ENCODE measurements at regions not wholly inside any gene's neighbourhood (a gene's known extent, or its start where the extent isn't known, plus 50 kb on each side); places are given as distances from the start of the nearest gene placed in this dataset.
"Not testable (repeated sequence)": the region's sequence is repeated elsewhere in the genome, so short reads cannot be mapped to it uniquely, and the experiment has no call there.

DNA sequence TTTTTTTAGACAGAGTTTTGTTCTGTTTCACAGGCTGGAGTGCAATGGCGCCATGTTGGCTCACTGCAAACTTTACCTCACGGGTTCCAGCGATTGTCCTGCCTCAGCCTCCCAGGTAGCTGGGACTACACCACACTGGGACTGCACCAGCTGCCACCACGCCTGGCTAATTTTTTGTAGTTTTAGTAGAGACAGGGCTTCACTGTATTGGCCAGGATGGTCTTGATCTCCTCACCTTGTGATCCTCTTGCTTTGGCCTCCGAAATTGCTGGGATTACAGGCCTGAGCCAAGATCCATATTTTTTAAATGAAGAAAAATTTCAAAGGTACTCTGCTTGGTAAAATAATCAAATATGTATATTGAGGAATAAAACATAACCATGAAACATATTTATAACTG lies 195.8 kb upstream of the TPTE start:
- DNase-seq (ENCODE audit: low read depth, low spot score): peak; percentile 95

DNA sequence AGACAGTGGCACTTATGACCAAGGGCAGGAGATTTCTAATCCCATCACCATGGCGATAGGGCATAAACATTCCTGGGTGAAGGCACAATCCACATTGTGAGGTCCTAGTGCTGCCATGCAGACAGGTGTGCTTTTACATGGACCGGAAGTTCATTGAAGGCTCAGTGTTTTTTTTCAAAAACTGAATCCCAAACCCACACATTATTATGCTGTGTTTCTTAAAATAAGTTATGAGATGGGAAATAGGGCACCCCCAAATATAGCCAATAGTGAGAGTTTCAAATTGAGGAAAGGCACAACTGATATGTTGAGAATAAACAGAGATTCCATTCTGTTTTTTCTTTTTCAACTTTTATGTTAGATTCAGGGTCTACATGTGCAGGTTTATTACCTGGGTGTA lies 195.2 kb upstream of the TPTE start:
- DNase-seq (ENCODE audit: low read depth, low spot score): not testable (repeated sequence)

DNA sequence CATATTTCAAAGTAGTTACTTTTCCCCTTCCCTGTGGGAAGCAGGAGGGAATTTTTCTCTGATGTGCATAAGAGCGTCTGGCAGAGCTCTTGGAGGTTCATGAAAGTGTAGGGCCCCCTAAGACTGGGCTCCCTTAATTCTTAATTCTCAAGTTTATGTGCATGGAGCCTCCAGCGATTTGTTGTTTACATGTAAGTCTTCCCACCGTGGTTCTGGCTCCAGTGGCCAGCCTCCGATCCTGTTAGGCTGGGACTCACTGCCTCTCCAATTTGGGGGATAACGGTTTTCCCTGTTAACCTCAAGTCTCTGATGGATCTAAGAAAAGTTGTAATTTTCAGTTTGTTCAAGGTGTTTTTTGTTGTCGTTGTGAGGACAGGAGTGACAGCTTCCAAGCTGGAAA lies 192.7 kb upstream of the TPTE start:
- DNase-seq (ENCODE audit: low read depth, low spot score): not testable (repeated sequence)

DNA sequence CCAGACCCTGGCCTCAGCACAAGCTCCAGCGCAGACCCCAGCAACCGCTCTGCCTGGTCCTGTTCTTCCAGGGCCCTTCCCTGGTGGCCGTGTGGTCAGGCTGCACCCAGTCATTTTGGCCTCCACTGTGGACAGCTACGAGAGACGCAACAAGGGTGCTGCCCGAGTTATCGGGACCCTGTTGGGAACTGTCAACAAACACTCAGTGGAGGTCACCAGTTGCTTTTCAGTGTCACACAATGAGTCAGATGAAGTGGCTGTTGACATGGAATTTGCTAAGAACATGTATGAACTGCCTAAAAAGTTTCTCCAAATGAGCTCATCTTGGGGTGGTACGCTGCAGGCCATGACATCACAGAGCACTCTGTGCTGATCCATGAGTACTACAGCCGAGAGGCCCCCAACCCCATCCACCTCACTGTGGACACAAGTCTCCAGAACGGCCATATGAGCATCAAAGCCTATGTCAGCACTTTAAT lies 190.7 kb upstream of the TPTE start:
- not testable (repeated sequence) for DNase-seq (ENCODE audit: low read depth, low spot score)

DNA sequence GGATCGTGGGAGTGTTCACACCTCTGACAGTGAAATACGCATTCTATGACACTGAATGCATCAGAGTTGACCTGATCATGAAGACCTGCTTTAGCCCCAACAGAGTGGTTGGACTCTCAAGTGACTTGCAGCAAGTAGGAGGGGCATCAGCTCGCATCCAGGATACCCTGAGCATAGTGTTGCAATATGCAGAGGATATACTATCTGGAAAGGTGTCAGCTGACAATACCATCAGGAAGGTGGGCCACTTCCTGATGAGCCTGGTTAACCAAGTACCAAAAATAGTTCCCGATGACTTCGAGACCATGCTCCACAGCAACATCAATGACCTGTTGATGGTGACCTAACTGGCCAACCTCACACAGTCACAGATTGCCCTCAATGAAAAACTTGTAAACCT lies 190.2 kb upstream of the TPTE start:
- not testable (repeated sequence) for DNase-seq (ENCODE audit: low read depth, low spot score)

DNA sequence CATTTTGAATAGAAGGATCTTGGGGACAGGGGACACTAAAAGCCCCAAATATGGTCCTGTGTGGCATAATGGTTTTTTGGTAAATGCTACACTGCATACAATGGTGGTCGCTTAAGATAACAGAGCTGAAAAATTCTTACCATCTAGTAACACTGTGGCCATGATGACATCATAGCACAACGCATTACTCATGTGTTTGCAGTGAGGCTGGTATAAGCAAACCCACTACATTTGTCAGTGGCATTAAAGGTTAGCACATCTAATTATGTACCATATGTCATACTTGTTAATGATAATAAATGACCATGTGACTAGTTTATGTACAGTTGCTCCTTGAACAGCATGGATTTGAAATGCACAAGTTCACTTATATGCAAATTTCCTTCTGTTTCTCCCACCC lies 188.4 kb upstream of the TPTE start:
- not testable (repeated sequence) for DNase-seq (ENCODE audit: low read depth, low spot score)

DNA sequence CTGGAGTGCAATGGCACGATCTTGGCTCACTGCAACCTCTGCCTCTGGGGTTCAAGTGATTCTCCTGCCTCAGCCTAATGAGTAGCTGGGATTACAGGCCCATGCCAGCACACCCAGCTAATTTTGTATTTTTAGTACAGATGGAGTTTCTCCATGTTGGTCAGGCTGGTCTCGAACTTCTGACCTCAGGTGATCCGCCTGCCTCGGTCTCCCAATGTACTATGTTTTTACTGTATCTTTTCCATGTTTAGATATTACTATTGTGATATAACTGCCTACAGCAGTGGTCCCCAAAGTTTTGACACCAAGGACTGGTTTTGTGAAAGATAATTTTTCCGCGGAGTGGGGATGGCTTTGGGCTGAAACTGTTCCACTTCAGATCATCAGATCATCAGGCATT lies 187.0 kb upstream of the TPTE start:
- not testable (repeated sequence) for DNase-seq (ENCODE audit: low read depth, low spot score)

DNA sequence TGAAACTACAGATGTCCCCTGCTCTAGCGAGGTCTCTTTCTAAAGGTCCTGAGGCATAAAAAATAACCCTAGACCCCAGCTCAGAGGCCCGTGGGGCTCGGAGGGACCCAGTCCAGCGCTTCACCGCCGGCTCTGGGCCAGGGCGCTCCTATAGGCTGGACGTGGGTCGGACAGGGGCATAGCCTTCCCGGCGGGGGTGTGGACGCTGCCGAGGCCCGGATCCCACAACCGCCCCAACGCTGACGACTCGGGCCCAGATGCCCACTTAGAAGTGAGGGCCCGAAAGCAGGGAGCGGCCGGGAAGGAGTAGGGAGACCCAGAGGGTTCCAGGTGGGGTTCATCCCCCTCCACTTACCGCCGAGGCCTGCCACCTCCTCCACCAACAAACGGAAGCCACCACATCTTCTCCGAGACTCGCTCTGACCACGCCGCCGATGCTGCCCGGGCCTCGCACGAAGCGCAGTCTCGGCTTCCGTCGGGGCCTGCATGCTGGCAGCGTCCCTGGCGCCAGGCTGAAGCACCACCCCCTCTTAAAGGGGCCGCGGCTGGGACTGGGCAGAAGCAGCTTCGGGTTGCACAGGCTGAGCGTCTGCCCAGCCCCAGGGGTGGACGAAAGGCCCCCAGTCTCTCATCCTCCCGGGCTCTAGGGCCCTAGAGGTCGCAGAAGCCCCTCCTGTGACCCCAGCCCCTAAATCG lies 179.0 kb upstream of the TPTE start:
- not testable (repeated sequence) for DNase-seq (ENCODE audit: low read depth, low spot score)

DNA sequence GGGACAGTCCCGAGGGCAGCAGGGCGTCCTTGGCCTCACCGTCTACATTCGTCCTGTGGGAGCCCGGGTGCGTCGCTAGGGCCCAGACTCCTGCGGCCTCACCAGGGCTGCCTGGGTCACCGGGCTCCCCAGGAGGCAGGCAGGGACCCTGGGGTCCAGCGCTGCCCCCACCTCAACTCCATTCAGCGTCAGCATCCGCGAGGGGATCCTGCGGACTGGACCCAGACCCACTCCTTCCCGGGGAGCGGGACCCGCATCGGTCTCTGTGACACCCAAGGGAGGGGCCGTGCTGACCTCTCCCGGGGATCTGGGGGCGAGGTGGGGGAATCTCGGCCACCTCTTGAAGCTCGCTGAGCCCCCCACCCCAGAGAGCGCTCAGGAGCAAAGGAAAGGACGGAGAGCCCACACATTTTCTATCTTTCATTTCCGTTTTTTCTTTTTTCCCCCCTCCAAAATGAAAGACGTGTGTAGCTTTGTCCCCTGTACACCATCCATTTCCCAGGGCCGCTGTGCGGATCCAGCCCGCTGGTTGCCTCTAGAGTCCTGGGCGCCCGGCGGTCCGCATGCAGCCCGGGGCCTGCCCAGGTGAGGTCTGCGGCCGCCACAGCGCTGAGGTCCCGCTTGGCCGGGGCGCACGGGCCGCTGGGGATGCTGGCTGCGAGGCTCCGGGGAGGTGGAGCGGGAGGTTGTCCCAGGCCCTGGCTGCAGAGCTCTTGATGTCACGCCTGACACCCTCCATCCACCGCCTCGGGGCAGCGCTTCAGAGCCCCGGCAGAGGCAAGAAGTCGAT lies 178.0 kb upstream of the TPTE start:
- not testable (repeated sequence) for DNase-seq (ENCODE audit: low read depth, low spot score)

DNA sequence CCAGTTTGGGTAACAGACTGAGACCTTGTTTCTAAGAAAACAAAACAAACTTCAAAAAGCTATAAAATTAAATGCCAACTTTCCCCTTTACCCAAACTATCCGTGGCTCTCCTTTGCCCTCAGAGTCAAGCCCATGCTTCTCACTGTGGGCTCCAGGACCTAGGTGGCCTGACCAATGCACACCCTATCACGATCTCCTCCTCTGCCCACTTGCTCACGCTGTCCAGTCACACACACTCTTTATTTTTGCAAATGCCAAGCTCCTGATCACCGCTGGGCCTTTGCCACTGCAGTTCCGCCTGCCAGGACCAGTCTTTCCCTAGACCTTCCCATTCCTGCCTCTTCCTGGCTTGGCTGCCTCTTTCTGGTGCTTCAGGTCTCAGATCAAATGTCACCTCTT lies 177.1 kb upstream of the TPTE start:
- DNase-seq (ENCODE audit: low read depth, low spot score): not testable (repeated sequence)

DNA sequence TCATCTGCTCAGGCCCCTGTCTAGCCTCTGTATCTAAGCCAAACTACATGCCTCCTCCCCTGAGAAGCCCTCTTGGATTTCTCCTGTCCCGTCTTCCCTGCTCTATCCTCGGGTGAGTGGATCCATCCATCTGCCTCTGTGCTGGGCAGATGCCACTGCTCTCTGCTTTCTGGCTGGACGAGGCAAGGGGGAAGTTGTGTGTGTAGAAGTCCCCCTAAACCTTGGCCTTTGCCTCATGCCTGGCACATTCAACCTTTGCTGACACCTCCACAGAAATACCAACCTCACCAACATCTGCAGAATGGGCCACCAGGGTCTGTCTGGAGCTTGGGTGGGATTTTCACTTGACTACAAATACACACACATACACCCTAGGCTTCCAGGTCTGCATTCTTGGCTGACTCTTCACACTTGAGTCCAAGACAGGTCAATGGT lies 176.2 kb upstream of the TPTE start:
- DNase-seq (ENCODE audit: low read depth, low spot score): not testable (repeated sequence)

DNA sequence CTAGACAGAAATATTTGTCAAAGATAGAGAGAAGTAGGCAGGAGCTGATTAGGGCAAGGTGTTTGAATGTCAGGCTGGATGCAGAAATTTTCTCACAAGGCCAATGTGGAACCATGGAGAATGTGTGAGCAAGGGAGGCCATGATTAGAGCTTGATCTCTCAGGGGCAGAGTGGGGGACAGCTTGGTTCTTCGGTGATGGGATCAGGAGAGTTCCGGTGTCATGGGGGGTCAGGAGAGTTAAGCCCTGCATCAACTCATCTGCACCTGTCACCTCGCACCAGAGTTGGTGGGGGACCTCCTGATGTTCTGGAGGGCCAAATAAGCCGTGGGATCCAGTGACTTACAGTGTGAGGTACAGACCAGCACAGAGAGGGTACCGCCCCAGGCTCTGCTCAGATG lies 175.1 kb upstream of the TPTE start:
- not testable (repeated sequence) for DNase-seq (ENCODE audit: low read depth, low spot score)

DNA sequence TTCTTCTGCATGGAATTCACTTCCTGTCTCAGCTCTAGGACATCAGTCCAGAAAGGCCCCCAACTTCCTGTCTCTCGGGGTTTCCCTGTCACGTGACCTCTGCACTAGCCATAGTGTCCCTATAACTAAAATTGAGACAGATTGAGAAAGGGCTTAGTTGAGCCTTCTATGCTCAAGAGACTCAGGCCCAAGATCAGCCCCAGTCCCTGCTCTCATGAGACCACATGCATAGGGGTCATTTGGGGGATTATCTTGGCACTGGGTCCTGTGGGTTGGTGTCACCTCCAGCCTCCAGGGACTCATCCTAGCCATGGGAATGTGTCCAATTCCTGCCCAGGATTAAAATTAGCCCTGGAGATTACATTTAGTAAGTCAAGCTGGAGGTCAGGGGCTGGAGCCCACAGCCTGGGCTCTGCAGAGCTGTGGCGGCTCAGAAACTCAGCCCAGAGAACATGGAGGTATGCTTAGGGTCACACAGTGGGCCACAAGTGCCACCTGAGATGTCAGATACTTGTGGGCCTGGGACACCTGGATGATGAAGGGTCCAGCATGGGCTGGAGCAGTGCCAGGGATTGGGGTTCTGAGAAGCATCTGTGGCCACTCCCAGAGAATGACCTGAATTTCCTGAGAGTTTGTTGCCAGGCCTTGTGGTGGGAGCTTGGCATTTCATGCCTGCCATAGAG lies 174.3 kb upstream of the TPTE start:
- DNase-seq (ENCODE audit: low read depth, low spot score): not testable (repeated sequence)

DNA sequence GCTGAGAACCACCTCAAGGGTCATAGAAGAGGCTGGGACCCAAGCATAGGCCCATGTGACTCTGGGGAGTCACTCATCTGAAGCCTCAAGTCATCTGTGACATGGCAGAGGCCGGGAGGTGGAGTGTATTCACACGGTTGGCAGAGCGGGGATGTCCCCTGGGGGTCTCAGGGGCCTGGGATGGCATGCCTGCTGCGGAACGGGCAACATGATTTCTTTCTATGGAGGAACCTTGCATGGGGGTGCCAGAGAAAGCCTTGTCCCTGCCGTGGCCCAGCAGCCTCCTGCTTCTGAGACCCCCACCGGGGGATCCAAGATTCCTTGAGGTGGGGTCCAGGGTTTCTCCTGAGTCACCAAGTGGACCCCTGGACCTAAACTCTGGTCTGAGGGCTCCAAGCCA lies 173.7 kb upstream of the TPTE start:
- not testable (repeated sequence) for DNase-seq (ENCODE audit: low read depth, low spot score)

DNA sequence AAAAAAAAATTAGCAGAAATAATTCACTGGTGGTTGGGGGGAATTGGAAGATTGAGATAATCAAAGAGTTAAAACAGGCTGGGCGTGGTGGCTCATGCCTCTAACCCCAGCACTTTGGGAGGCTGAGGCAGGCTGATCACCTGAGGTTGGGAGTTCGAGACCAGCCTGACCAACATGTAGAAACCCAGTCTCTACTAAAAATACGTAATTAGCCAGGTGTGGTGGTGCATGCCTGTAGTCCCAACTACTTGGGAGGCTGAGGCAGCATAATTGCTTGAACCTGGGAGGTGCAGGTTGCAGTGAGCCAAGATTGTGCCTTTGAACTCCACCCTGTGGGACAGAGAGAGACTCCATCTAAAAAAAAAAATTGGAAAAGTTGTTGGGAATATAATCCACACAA lies 173.2 kb upstream of the TPTE start:
- not testable (repeated sequence) for DNase-seq (ENCODE audit: low read depth, low spot score)

DNA sequence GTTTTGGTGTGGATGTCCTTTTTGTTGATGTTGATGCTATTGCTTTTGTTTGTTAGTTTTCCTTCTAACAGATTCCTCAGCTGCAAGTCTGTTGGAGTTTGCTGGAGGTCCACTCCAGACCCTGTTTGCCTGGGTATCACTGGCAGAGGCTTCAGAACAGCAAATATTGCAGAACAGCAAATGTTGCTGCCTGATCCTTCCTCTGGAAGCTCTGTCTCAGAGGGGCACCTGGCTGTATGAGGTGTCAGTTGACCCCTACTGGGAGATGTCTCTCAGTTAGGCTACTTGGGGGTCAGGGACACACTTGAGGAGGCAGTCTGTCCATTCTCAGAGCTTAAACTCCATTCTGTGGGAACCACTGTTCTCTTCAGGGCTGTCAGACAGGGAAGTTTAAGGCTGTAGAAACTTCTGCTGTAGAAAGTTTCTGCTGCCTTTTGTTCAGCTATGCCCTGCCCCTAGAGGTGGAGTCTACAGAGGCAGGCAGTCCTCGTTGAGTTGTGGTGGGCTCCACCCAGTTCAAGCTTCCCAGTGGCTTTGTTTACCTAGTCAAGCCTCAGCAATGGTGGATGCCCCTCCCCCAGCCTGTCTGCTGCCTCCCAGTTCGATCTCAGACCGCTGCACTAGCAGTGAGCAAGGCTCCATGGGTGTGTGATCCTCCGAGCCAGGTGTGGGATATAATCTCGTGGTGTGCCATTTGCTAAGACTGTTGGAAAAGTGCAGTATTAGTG lies 166.4 kb upstream of the TPTE start:
- not testable (repeated sequence) for DNase-seq (ENCODE audit: low read depth, low spot score)

DNA sequence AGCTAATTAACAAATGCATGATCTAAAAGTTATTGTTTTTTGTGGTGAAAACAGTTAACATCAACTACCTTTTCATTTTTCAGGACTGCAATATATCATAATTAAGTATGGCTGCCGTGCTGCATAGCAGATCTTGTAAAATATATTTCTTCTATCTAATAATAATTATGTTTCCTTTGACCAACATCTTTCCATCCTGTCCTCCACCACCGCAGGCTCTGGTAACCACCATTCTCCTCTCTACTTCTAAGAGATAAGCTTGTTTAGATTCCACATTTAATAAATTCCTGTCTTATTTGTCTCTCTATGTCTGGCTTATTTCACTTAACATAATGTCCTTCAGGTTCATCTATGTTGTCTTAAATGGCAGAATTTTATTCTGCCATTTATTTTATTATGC lies 162.3 kb upstream of the TPTE start:
- not testable (repeated sequence) for DNase-seq (ENCODE audit: low read depth, low spot score)

DNA sequence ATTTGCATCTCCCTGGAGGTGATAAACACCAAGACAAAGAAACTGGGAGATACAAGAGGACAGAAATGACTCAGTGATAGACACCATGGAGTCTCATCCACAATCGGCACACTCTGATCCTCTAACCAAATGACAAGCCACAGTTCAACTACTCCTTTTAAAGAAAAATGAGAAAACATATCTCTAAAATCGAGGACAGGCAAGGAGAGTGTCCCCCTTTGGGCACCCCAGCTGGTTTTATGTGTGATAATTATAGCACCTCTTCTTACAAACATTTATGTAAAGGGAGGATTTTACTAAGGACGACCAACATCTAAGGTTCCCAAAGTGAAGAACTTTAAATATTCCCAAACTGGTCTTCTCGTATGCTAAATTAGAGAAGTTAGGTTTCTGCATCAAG lies 161.5 kb upstream of the TPTE start:
- DNase-seq (ENCODE audit: low read depth, low spot score): not testable (repeated sequence)

DNA sequence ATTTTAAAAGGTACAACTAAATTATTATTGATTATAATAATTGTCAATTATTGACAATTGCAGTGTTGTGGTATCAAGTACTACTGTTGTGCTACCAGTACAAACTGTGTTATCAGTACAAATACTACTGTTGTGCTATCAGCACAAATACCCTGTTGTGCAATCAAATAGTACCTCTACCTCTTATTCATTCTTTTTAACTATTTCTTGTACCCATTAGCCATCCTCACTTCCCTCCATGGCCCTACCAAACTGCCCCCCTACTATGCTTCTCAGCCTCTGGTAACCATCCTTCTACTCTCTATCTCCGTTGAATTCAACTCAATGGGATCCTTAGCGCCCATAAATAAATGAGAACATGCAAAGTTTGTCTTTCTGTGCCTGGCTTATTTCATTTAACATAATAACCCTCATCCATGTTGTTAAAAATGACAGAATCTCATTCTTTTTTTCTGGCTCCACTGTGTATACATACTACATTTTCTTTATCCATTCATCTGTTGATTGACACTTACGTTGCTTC lies 160.1 kb upstream of the TPTE start:
- not testable (repeated sequence) for DNase-seq (ENCODE audit: low read depth, low spot score)

DNA sequence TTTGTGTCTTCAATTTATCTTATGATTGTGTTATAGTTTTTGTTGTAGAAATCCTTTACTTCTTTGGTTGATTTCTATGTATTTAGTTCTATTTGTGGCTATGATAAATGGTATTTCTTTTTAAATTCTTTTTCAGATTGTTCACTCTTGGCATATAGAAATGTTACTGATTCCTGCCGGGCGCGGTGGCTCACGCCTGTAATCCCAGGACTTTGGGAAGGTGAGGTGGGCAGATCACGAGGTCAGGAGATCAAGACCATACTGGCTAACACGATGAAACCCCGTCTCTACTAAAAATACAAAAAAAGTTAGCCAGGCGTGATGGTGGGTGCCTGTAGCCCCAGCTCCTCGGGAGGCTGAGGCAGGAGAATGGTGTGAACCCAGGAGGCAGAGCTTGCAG lies 158.6 kb upstream of the TPTE start:
- DNase-seq (ENCODE audit: low read depth, low spot score): not testable (repeated sequence)

DNA sequence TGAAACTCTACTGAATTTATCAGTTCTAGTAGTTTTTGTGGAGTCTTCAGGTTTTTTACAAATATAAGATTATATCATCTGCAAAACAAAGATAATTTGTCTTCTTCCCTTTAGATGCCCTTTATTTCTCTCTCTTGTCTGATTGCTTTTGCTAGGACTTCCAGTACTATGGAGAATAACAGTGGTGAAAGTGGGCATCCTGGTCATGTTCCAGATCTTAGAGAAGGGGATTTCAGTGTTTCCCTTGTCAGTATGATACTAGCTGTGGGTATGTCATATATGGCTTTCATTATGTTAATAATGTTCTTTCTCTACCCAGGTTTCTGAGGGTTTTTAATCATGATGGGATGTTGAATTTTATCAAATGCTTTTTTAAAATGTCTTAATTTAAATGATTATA lies 158.1 kb upstream of the TPTE start:
- DNase-seq (ENCODE audit: low read depth, low spot score): not testable (repeated sequence)

All from brain pericyte (primary cell).